IPS-NIHi7 (cell line): ENCODE measurements at regions not wholly inside any gene's neighbourhood (a gene's known extent, or its start where the extent isn't known, plus 50 kb on each side); places are given as distances from the start of the nearest gene placed in this dataset.
"Not testable (repeated sequence)": the region's sequence is repeated elsewhere in the genome, so short reads cannot be mapped to it uniquely, and the experiment has no call there.

Experiments
- DNase-seq: peaks from one replicate; pipeline ENCODE4 v3.0.0; 2012; ENCODE audit warnings: mixed read lengths; ENCODE audit errors: extremely low spot score

GRCh38 chr3:163551915-163552658 is 1526.2 kb downstream of the SI start:
- DNase-seq, result not testable (repeated sequence)

- no peak for DNase-seq
Measured at GRCh38 chr3:163548015-163548414, 1530.3 kb downstream of the SI start.

GRCh38 chr3:163547014-163547685 is 1531.1 kb downstream of the SI start:
- no peak for DNase-seq

- no peak for DNase-seq
Measured at GRCh38 chr3:163543662-163544061, 1534.6 kb downstream of the SI start.

GRCh38 chr3:163541629-163542028 is 1536.7 kb downstream of the SI start:
- no peak for DNase-seq

GRCh38 chr3:163538387-163538786 is 1539.9 kb downstream of the SI start:
- no peak for DNase-seq

- no peak for DNase-seq
Measured at GRCh38 chr3:163533381-163533780, 1544.9 kb downstream of the SI start.

GRCh38 chr3:163523375-163523774 is 1554.9 kb downstream of the SI start:
- DNase-seq, result no peak

GRCh38 chr3:163521261-163521660 is 1557.0 kb downstream of the SI start:
- no peak for DNase-seq

GRCh38 chr3:163518065-163518464 is 1560.2 kb downstream of the SI start:
- DNase-seq, result no peak

GRCh38 chr3:163513149-163513657 is 1565.1 kb downstream of the SI start:
- no peak for DNase-seq

- DNase-seq, result no peak
Measured at GRCh38 chr3:163508206-163508605, 1570.1 kb downstream of the SI start.

- DNase-seq, result no peak
Measured at GRCh38 chr3:163504974-163505373, 1573.3 kb downstream of the SI start.

GRCh38 chr3:163499736-163500219 is 1578.5 kb downstream of the SI start:
- DNase-seq, result not testable (repeated sequence)

- DNase-seq, result not testable (repeated sequence)
Measured at GRCh38 chr3:163498842-163499735, 1579.2 kb downstream of the SI start.

- DNase-seq, result no peak
Measured at GRCh38 chr3:163491714-163492113, 1586.6 kb downstream of the SI start.

GRCh38 chr3:163490119-163490518 is 1588.2 kb downstream of the SI start:
- peak; percentile 63 for DNase-seq

GRCh38 chr3:163482695-163483094 is 1595.6 kb downstream of the SI start:
- no peak for DNase-seq

- no peak for DNase-seq
Measured at GRCh38 chr3:163481738-163482137, 1596.6 kb downstream of the SI start.

- DNase-seq, result no peak
Measured at GRCh38 chr3:163476179-163476578, 1602.1 kb downstream of the SI start.

- DNase-seq, result no peak
Measured at GRCh38 chr3:163474766-163475165, 1603.5 kb downstream of the SI start.
